Esophagus muscularis mucosa (tissue), 4 donors: ENCODE measurements at regions not wholly inside any gene's neighbourhood (a gene's known extent, or its start where the extent isn't known, plus 50 kb on each side); places are given as distances from the start of the nearest gene placed in this dataset.

Experiments used
- DNase-seq: peaks from one replicate; pipeline ENCODE4 v3.0.0-alpha.2; 2017; ENCODE audit errors: extremely low spot score
- H3K27ac ChIP-seq, 4 donors: fragments of 200-600 bp; sonication (generic); replicated peaks in 1 of 4; 1 replicate in 3 of 4; 2 replicates in 1 of 4; pipeline ENCODE4 v1.5.1; 2016 to 2019; ENCODE audit warnings: mild to moderate bottlenecking in 1 of 4
- H3K27me3 ChIP-seq, 4 donors: fragments of 200-600 bp; sonication (generic); one replicate each; pipeline versions ENCODE4 v1.5.1 to v1.6.0; 2016 to 2019
- H3K36me3 ChIP-seq, 4 donors: fragments of 200-600 bp; sonication (generic); one replicate each; pipeline ENCODE4 v1.5.1; 2016 to 2019
- H3K4me1 ChIP-seq, 4 donors: fragments of 200-600 bp; sonication (generic); one replicate each; pipeline ENCODE4 v1.5.1; 2016 to 2019
- H3K4me3 ChIP-seq, 4 donors: fragments of 200-600 bp; sonication (generic); 1 replicate in 2 of 4; 2 replicates in 2 of 4; pipeline ENCODE4 v1.5.1; 2016 to 2019; ENCODE audit warnings: mild to moderate bottlenecking in 4 of 4, moderate library complexity in 1 of 4
- H3K9me3 ChIP-seq, 4 donors: fragments of 200-600 bp; sonication (generic); 1 replicate in 3 of 4; 2 replicates in 1 of 4; pipeline ENCODE4 v1.5.1; 2016 to 2019
- EP300 ChIP-seq: sonication (generic); formaldehyde crosslinking; IDR thresholded peaks from one replicate; pipeline ENCODE4 v1.6.1; 2017; ENCODE audit warnings: antibody characterized with exemption
- POLR2A ChIP-seq: fragments of 450-650 bp; IDR thresholded peaks from one replicate; pipeline ENCODE4 v1.6.1; 2017; ENCODE audit warnings: antibody characterized with exemption, moderate library complexity, mild to moderate bottlenecking, low read depth
- POLR2AphosphoS5 ChIP-seq, 2 donors: sonication (generic); formaldehyde crosslinking; IDR thresholded peaks; one replicate each; pipeline ENCODE4 v1.6.1; 2017; ENCODE audit warnings: antibody characterized with exemption in 2 of 2
- WGBS: methylation state at CpG from one replicate; pipeline ENCODE4 v1.1.5; 2018; 5-methylcytosine and 5-hydroxymethylcytosine counted together
- intact Hi-C: fragments of 100-400 bp; cut with DNase I; formaldehyde crosslinking; loops from one replicate; pipeline ENCODE4 v1.15.1; 2023
- TF ChIP-seq, protein P1 (sequence below), 3 experiments: fragments of 200-600 bp in 2 of 3; fragments of 450-650 bp in 1 of 3; sonication (generic) in 2 of 3; IDR thresholded peaks; one replicate each; pipeline ENCODE4 v1.5.1; 2017 to 2019; ENCODE audit warnings: antibody characterized with exemption in 3 of 3, mild to moderate bottlenecking in 2 of 3, moderate library complexity in 1 of 3

DNA sequence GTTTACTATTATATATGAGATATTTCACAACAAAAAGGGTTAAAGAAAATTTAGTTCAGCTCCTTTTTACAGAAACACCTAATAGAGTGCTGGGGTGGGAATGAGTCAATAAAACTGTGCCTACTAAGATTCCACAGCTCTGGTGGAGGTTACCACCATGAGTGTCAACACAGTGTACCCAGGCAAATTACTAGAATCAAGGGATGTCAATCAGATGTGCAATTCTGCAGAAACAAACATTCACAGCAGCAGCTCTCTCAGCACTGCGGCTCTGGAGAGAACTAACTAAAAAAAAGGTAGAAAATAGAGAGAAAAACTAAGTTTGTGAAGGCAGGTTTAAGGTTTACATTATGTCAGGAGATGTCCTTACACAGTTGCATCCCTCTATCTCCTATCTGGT, 1313.0 kb downstream of the MAT2B start:
- TF ChIP-seq POLR2AphosphoS5 (IDR thresholded peaks at IDR 0.05) (no peak), EP300 (no peak), POLR2A (no peak)
- TF ChIP-seq, protein P1, sequence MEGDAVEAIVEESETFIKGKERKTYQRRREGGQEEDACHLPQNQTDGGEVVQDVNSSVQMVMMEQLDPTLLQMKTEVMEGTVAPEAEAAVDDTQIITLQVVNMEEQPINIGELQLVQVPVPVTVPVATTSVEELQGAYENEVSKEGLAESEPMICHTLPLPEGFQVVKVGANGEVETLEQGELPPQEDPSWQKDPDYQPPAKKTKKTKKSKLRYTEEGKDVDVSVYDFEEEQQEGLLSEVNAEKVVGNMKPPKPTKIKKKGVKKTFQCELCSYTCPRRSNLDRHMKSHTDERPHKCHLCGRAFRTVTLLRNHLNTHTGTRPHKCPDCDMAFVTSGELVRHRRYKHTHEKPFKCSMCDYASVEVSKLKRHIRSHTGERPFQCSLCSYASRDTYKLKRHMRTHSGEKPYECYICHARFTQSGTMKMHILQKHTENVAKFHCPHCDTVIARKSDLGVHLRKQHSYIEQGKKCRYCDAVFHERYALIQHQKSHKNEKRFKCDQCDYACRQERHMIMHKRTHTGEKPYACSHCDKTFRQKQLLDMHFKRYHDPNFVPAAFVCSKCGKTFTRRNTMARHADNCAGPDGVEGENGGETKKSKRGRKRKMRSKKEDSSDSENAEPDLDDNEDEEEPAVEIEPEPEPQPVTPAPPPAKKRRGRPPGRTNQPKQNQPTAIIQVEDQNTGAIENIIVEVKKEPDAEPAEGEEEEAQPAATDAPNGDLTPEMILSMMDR (IDR thresholded peaks at IDR 0.05), result no peak
- no peak for DNase-seq
- H3K4me3 ChIP-seq, result no peak overlapping the region
- intact Hi-C loops, result no loop called here
- WGBS, result 56% methylated on average over 1 of the region's 1 CpG
- no peaks in the 10 kb centered on the region for H3K9me3 ChIP-seq
- no peaks in the 10 kb centered on the region for H3K36me3 ChIP-seq
- no peaks in the 10 kb centered on the region for H3K27me3 ChIP-seq
- no peaks in the 10 kb centered on the region for H3K4me1 ChIP-seq
- H3K27ac ChIP-seq, result no peak overlapping the region

DNA sequence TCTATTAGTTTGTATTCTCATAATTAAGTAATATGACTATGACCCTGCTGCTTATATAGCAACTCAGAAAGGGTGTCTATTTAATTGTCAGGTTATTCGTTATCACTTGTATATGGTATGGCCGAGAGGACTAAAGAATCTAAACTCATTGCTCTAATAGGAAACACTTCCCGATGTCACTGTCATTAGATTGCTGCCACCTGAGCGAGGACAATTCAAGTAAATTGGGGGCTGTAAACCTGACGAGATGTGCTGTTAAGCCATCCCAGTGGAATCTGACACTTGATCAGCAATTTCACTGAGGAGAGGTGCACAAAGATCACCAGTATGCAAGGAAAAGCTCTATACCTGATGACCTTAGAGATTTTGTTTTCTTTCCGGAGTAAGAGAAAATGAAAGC, 1319.3 kb downstream of the MAT2B start:
- no peak for DNase-seq
- 69% methylated on average over 6 of the region's 6 CpGs for WGBS
- Histone ChIP-seq H3K27ac (no peak overlapping the region), H3K27me3 (no peaks in the 10 kb centered on the region), H3K4me1 (no peaks in the 10 kb centered on the region), H3K4me3 (no peak overlapping the region), H3K9me3 (no peaks in the 10 kb centered on the region), H3K36me3 (no peaks in the 10 kb centered on the region)
- intact Hi-C loops, result no loop called here
- TF ChIP-seq, protein P1 (IDR thresholded peaks at IDR 0.05), result no peak

DNA sequence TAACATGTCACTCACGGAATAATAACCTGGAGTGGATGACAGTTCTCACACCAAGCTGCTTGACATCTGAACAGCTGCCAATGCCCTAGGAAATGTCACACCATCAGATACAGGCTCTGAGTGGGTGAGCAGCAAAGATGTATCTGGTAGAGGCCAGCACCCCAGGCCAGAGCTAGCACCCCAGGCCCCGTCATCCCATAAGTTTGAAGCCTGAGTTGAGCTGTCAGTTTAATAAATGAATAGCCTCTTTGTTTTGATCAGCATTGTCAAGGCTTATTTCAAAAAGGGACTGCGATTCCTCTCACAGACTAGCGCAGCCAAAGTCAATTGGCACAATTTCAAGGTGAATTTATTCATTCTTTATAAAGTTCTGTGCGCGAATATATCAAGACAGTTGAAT, 1327.1 kb downstream of the MAT2B start:
- H3K36me3 ChIP-seq, result no peaks in the 10 kb centered on the region
- no peak for DNase-seq
- TF ChIP-seq, protein P1 (IDR thresholded peaks at IDR 0.05), result no peak
- no peak for TF ChIP-seq POLR2AphosphoS5 (IDR thresholded peaks at IDR 0.05)
- TF ChIP-seq POLR2A, result no peak
- no peak for TF ChIP-seq EP300
- peaks cover 0 to 4% (median 0%) of the 10 kb centered on the region in 4 donors for H3K4me1 ChIP-seq
- WGBS, result 53% methylated on average over 6 of the region's 6 CpGs
- H3K9me3 ChIP-seq, result no peaks in the 10 kb centered on the region
- no peaks in the 10 kb centered on the region for H3K27me3 ChIP-seq
- intact Hi-C loops, result no loop called here
- H3K27ac ChIP-seq, result no peak overlapping the region
- H3K4me3 ChIP-seq, result no peak overlapping the region

DNA sequence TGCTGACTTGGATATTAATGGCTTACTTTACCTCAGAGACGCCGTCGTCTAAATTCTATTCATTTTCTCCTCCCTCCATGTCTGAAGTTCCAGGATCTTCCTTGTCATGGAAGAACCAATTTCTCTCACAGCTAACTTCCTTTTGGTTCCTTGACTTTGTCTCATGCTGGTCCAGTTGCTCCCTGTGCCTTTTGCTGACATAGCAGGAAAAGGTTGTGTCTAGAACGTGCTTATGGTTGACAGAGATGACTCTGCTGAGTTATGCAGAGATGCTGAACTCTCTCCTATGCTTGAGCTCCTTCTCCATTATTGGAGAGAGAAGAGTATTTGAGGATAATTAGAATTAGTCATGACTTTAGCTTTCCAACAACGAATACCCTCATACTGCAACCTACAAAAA, 1338.9 kb downstream of the MAT2B start:
- H3K27ac ChIP-seq, result no peak overlapping the region
- TF ChIP-seq POLR2AphosphoS5 (IDR thresholded peaks at IDR 0.05) (no peak), POLR2A (no peak), EP300 (no peak)
- TF ChIP-seq, protein P1 (IDR thresholded peaks at IDR 0.05), result no peak
- intact Hi-C loops, result no loop called here
- peaks cover 0 to 6% (median 0%) of the 10 kb centered on the region in 4 donors for H3K9me3 ChIP-seq
- no peaks in the 10 kb centered on the region for H3K36me3 ChIP-seq
- H3K4me1 ChIP-seq, result no peaks in the 10 kb centered on the region
- WGBS, result 92% methylated on average over 5 of the region's 5 CpGs
- DNase-seq, result no peak
- H3K27me3 ChIP-seq, result no peaks in the 10 kb centered on the region
- H3K4me3 ChIP-seq, result no peak overlapping the region

DNA sequence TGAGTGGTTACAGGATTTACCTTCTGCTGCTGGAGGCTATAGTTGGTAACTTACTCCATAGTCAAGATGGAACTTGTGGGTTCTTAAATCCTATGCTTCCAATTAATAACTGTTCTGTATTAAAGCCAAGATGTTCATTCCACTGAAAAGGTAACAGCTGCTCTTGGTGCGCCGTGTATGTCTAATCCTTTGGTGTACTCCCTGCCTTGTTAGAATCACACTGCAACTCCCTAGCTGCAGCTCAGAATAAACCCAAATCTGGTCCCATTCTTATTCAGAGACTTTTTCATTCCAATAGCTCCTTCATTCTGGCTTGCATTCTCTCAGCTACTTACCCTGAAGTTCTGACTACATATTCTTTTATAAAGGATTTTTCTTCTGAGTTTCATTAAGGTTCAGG, 1355.5 kb downstream of the MAT2B start:
- Histone ChIP-seq H3K36me3 (no peaks in the 10 kb centered on the region), H3K9me3 (no peaks in the 10 kb centered on the region), H3K4me3 (no peak overlapping the region), H3K4me1 (no peaks in the 10 kb centered on the region), H3K27ac (no peak overlapping the region), H3K27me3 (no peaks in the 10 kb centered on the region)
- 82% methylated on average over 2 of the region's 2 CpGs for WGBS
- intact Hi-C loops, result no loop called here
- no peak for TF ChIP-seq POLR2AphosphoS5 (IDR thresholded peaks at IDR 0.05)
- TF ChIP-seq, protein P1 (IDR thresholded peaks at IDR 0.05), result no peak
- no peak for TF ChIP-seq EP300
- no peak for TF ChIP-seq POLR2A
- no peak for DNase-seq
